MM.1S (cell line): ENCODE measurements at regions not wholly inside any gene's neighbourhood (a gene's known extent, or its start where the extent isn't known, plus 50 kb on each side); places are given as distances from the start of the nearest gene placed in this dataset.
A peak's percentile ranks its signal among the peaks of the same experiment; 100 is the strongest.

ENCODE experiments used
- EZH2phosphoT487 ChIP-seq: fragments of 300-600 bp; sonication (generic); IDR thresholded peaks from 2 replicates; pipeline ENCODE4 v1.6.1; 2018; ENCODE audit warnings: antibody characterized with exemption, low read length
- TF ChIP-seq, protein P1 (sequence below): fragments of 300-600 bp; sonication (generic); IDR thresholded peaks from 2 replicates; pipeline ENCODE4 v1.5.1; 2016; ENCODE audit warnings: antibody characterized with exemption, low read length, mixed read lengths

DNA sequence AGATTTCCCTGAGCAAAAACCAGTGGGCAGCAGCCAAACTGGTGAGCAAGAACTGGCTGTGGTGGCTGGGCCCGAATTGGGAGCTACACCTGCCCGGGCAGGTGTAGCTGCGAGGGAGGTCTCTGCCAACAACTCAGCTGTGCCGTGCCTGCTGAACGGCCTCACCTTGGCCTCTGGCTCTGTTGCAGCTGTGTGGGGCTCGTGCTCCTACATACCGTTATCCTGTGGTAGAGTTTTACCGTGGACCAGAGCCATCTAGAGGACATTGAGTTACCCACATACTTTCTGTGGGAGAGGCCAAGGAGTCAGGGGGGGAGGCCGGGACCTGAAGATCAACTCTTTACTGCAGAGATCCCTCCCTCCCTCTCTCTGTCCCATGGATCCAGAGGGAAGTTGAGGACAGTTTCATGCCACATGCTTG is 113.2 kb downstream of the TM9SF2 start:
- TF ChIP-seq, protein P1, sequence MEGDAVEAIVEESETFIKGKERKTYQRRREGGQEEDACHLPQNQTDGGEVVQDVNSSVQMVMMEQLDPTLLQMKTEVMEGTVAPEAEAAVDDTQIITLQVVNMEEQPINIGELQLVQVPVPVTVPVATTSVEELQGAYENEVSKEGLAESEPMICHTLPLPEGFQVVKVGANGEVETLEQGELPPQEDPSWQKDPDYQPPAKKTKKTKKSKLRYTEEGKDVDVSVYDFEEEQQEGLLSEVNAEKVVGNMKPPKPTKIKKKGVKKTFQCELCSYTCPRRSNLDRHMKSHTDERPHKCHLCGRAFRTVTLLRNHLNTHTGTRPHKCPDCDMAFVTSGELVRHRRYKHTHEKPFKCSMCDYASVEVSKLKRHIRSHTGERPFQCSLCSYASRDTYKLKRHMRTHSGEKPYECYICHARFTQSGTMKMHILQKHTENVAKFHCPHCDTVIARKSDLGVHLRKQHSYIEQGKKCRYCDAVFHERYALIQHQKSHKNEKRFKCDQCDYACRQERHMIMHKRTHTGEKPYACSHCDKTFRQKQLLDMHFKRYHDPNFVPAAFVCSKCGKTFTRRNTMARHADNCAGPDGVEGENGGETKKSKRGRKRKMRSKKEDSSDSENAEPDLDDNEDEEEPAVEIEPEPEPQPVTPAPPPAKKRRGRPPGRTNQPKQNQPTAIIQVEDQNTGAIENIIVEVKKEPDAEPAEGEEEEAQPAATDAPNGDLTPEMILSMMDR: peak; percentile 23
- no peak for TF ChIP-seq EZH2phosphoT487
